Left ventricle myocardium inferior (tissue), 1 donor: ENCODE measurements at regions not wholly inside any gene's neighbourhood (a gene's known extent, or its start where the extent isn't known, plus 50 kb on each side); places are given as distances from the start of the nearest gene placed in this dataset.

ENCODE experiments used
- DNase-seq: peaks from one replicate; pipeline ENCODE4 v3.0.0-alpha.2; 2020
- H3K27ac ChIP-seq: fragments of 200-600 bp; replicated peaks from 2 replicates; pipeline ENCODE4 v1.8.0; 2021
- H3K27me3 ChIP-seq: fragments of 200-600 bp; 2 replicates; pipeline ENCODE4 v1.8.0; 2021; ENCODE audit warnings: low read depth
- H3K36me3 ChIP-seq: fragments of 200-600 bp; 2 replicates; pipeline ENCODE4 v1.8.0; 2021
- H3K4me1 ChIP-seq: fragments of 200-600 bp; 2 replicates; pipeline ENCODE4 v1.8.0; 2021
- H3K4me3 ChIP-seq: fragments of 200-600 bp; 2 replicates; pipeline ENCODE4 v1.8.0; 2021; ENCODE audit warnings: mild to moderate bottlenecking, moderate library complexity
- H3K9me3 ChIP-seq: fragments of 200-600 bp; replicated peaks from 2 replicates; pipeline ENCODE4 v1.8.0; 2021
- CTCF ChIP-seq: fragments of 200-600 bp; IDR thresholded peaks from 2 replicates; pipeline ENCODE4 v1.8.0; 2021; ENCODE audit warnings: antibody characterized with exemption, mild to moderate bottlenecking, borderline replicate concordance
- intact Hi-C: fragments of 100-400 bp; cut with micrococcal nuclease; formaldehyde crosslinking; loops from one replicate; pipeline ENCODE4 v1.11.0; 2022
- donor health status: DM: no; HTN: yes; CAD: no; lungs with severe emphysema.

GRCh38 chr7:13151978-13152377 is 464.5 kb downstream of the ARL4A start:
- Histone ChIP-seq H3K9me3 (no peaks in the 10 kb centered on the region), H3K27me3 (no peaks in the 10 kb centered on the region), H3K4me3 (no peak overlapping the region), H3K27ac (no peak overlapping the region), H3K4me1 (no peaks in the 10 kb centered on the region), H3K36me3 (no peaks in the 10 kb centered on the region)
- TF ChIP-seq CTCF = no peak
- no peak for DNase-seq
- intact Hi-C loops = no loop called here

- H3K27me3 ChIP-seq = no peaks in the 10 kb centered on the region
- H3K27ac ChIP-seq = no peak overlapping the region
- no peaks in the 10 kb centered on the region for H3K36me3 ChIP-seq
- H3K9me3 ChIP-seq = no peaks in the 10 kb centered on the region
- no peak for DNase-seq
- no peaks in the 10 kb centered on the region for H3K4me1 ChIP-seq
- intact Hi-C loops = no loop called here
- TF ChIP-seq CTCF = no peak
- no peak overlapping the region for H3K4me3 ChIP-seq
Observed at GRCh38 chr7:13152755-13153154, 465.3 kb downstream of the ARL4A start.

- Histone ChIP-seq H3K27me3 (no peaks in the 10 kb centered on the region), H3K4me1 (no peaks in the 10 kb centered on the region), H3K36me3 (no peaks in the 10 kb centered on the region), H3K9me3 (no peaks in the 10 kb centered on the region), H3K27ac (no peak overlapping the region), H3K4me3 (no peak overlapping the region)
- intact Hi-C loops = no loop called here
- no peak for DNase-seq
- no peak for TF ChIP-seq CTCF
Observed at GRCh38 chr7:13153266-13153665, 465.8 kb downstream of the ARL4A start.

- intact Hi-C loops = no loop called here
- no peaks in the 10 kb centered on the region for H3K36me3 ChIP-seq
- no peaks in the 10 kb centered on the region for H3K27me3 ChIP-seq
- no peak overlapping the region for H3K4me3 ChIP-seq
- no peaks in the 10 kb centered on the region for H3K4me1 ChIP-seq
- TF ChIP-seq CTCF = no peak
- no peak for DNase-seq
- H3K9me3 ChIP-seq = no peaks in the 10 kb centered on the region
- no peak overlapping the region for H3K27ac ChIP-seq
Observed at GRCh38 chr7:13153742-13154141, 466.3 kb downstream of the ARL4A start.

- intact Hi-C loops = no loop called here
- Histone ChIP-seq H3K36me3 (no peaks in the 10 kb centered on the region), H3K9me3 (no peaks in the 10 kb centered on the region), H3K27me3 (no peaks in the 10 kb centered on the region), H3K4me1 (no peaks in the 10 kb centered on the region), H3K27ac (no peak overlapping the region), H3K4me3 (no peak overlapping the region)
- TF ChIP-seq CTCF = no peak
- no peak for DNase-seq
Observed at GRCh38 chr7:13155188-13155587, 467.8 kb downstream of the ARL4A start.

- Histone ChIP-seq H3K27me3 (no peaks in the 10 kb centered on the region), H3K4me3 (no peak overlapping the region), H3K27ac (no peak overlapping the region), H3K9me3 (no peaks in the 10 kb centered on the region), H3K4me1 (no peaks in the 10 kb centered on the region), H3K36me3 (no peaks in the 10 kb centered on the region)
- no peak for DNase-seq
- TF ChIP-seq CTCF = no peak
- intact Hi-C loops = no loop called here
Observed at GRCh38 chr7:13159003-13159402, 471.6 kb downstream of the ARL4A start.
